Lower lobe of right lung (tissue), 2 donors: ENCODE measurements at regions not wholly inside any gene's neighbourhood (a gene's known extent, or its start where the extent isn't known, plus 50 kb on each side); places are given as distances from the start of the nearest gene placed in this dataset.
"Not testable (repeated sequence)": the region's sequence is repeated elsewhere in the genome, so short reads cannot be mapped to it uniquely, and the experiment has no call there.

ENCODE experiments used
- ATAC-seq, 2 donors: fragments of 200-7000 bp; cut with Tn5 transposase; one replicate each; pipeline ENCODE4 v1.9.1; 2020 to 2022; ENCODE audit warnings: mild to moderate bottlenecking in 2 of 2, moderate library complexity in 2 of 2
- DNase-seq: peaks from one replicate; pipeline ENCODE4 v3.0.0-alpha.2; 2020
- H3K27ac ChIP-seq: fragments of 200-600 bp; one replicate; pipeline ENCODE4 v1.8.0; 2022
- H3K27me3 ChIP-seq: fragments of 200-600 bp; one replicate; pipeline ENCODE4 v1.8.0; 2022; ENCODE audit warnings: low read depth
- H3K36me3 ChIP-seq: fragments of 200-600 bp; one replicate; pipeline ENCODE4 v1.8.0; 2022; ENCODE audit warnings: mild to moderate bottlenecking
- H3K4me1 ChIP-seq: fragments of 200-600 bp; one replicate; pipeline ENCODE4 v1.8.0; 2022
- H3K4me3 ChIP-seq: fragments of 200-600 bp; one replicate; pipeline ENCODE4 v1.8.0; 2022; ENCODE audit warnings: mild to moderate bottlenecking
- H3K9me3 ChIP-seq: fragments of 200-600 bp; one replicate; pipeline ENCODE4 v1.8.0; 2022
- intact Hi-C: fragments of 100-400 bp; cut with DNase I; formaldehyde crosslinking; loops from one replicate; pipeline ENCODE4 v1.11.0; 2022
- TF ChIP-seq, protein P1 (sequence below): fragments of 200-600 bp; IDR thresholded peaks from one replicate; pipeline ENCODE4 v1.8.0; 2022; ENCODE audit warnings: antibody characterized with exemption, mild to moderate bottlenecking
- donor health status: DM: no; HTN: yes; CAD: no; lungs with severe emphysema.

GRCh38 chr7:39758234-39758970 lies 135.0 kb downstream of the RALA start:
- H3K27ac ChIP-seq, result no peak overlapping the region
- DNase-seq (peak; percentile 63), ATAC-seq (peak; percentile 82 to 93)
- H3K4me3 ChIP-seq, result no peak overlapping the region
- intact Hi-C loops, result no loop called here
- TF ChIP-seq, protein P1, sequence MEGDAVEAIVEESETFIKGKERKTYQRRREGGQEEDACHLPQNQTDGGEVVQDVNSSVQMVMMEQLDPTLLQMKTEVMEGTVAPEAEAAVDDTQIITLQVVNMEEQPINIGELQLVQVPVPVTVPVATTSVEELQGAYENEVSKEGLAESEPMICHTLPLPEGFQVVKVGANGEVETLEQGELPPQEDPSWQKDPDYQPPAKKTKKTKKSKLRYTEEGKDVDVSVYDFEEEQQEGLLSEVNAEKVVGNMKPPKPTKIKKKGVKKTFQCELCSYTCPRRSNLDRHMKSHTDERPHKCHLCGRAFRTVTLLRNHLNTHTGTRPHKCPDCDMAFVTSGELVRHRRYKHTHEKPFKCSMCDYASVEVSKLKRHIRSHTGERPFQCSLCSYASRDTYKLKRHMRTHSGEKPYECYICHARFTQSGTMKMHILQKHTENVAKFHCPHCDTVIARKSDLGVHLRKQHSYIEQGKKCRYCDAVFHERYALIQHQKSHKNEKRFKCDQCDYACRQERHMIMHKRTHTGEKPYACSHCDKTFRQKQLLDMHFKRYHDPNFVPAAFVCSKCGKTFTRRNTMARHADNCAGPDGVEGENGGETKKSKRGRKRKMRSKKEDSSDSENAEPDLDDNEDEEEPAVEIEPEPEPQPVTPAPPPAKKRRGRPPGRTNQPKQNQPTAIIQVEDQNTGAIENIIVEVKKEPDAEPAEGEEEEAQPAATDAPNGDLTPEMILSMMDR, result no peak
- no peaks in the 10 kb centered on the region for H3K27me3 ChIP-seq
- H3K9me3 ChIP-seq, result no peaks in the 10 kb centered on the region
- peaks cover 11% of the 10 kb centered on the region for H3K4me1 ChIP-seq
- H3K36me3 ChIP-seq, result no peaks in the 10 kb centered on the region

DNA sequence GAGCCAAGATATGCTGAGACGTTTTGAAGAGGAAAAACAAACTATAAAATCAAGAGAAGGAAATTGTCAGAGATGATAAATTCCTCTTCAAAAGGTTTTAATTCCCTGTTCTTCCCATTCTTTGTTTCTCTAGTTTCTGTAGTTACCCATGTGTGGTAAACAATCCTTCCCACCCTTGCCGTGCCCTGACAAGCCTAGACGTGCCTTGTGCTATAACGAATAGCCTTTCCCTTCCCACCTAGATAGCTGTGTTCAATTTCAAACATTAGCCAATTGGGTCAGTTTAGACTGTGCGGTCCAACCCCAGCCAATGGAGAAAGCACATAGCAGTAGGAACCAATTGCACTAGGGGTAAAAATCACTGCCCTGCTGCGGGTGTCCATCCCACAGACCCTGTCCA lies 138.1 kb downstream of the RALA start:
- H3K27ac ChIP-seq, result no peak overlapping the region
- no peaks in the 10 kb centered on the region for H3K27me3 ChIP-seq
- intact Hi-C loops, result no loop called here
- TF ChIP-seq, protein P1, result no peak
- ATAC-seq (no peak), DNase-seq (no peak)
- no peaks in the 10 kb centered on the region for H3K36me3 ChIP-seq
- no peaks in the 10 kb centered on the region for H3K9me3 ChIP-seq
- H3K4me1 ChIP-seq, result no peaks in the 10 kb centered on the region
- no peak overlapping the region for H3K4me3 ChIP-seq

DNA sequence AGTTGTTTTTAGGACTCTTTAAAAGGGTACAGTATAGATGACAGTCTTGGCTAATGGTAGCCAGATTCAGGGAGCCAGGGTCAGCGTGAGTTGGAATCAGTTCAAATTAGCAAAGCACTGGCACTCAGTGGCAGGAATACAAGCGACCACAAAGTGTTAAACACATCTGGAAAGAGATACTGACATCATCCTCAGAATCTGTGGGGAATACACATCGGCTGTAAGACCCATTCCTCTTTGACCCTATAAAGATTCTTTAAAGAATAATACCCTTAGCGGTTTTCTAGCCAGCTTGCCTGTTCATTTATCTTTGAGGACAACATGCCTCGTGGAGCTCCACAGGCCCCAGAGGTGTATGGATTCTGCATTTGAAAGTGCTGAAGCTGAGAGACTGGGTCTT lies 139.1 kb downstream of the RALA start:
- H3K36me3 ChIP-seq, H3K27ac ChIP-seq, H3K4me1 ChIP-seq, intact Hi-C loops, H3K4me3 ChIP-seq, DNase-seq, ATAC-seq, H3K27me3 ChIP-seq, H3K9me3 ChIP-seq: not testable (repeated sequence)

- H3K27me3 ChIP-seq, H3K4me1 ChIP-seq, H3K4me3 ChIP-seq, H3K27ac ChIP-seq, ATAC-seq, H3K9me3 ChIP-seq, intact Hi-C loops, DNase-seq, H3K36me3 ChIP-seq: not testable (repeated sequence)
Measured at GRCh38 chr7:39762881-39763280, 139.5 kb downstream of the RALA start.

DNA sequence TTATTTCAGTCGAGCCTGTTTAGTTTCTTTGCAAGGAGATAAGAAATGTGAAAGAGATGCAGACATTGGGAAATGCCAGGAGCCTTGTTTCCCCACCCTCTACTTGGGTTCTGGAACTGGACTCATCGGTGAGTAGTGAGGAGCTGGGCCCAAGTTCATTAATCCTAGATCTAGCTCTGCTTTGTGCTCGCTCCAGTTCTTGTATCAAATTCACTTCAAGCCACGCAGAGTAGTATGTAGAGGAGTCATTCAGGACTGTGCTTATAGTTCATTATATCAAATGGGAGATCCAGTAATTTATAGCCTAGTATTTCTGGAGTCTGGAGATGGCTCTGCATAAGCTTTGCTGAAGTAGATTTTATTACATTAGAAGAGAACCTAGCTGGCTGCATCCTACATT lies 142.5 kb downstream of the RALA start:
- DNase-seq, H3K27ac ChIP-seq, H3K27me3 ChIP-seq, H3K4me3 ChIP-seq, H3K4me1 ChIP-seq, H3K9me3 ChIP-seq, ATAC-seq, intact Hi-C loops: not testable (repeated sequence)
- peaks cover 10% of the 10 kb centered on the region for H3K36me3 ChIP-seq

- H3K27ac ChIP-seq, H3K27me3 ChIP-seq, H3K4me1 ChIP-seq, intact Hi-C loops, ATAC-seq, DNase-seq, H3K4me3 ChIP-seq, H3K9me3 ChIP-seq: not testable (repeated sequence)
- peaks cover 10% of the 10 kb centered on the region for H3K36me3 ChIP-seq
Measured at GRCh38 chr7:39768439-39768838, 145.1 kb downstream of the RALA start.

DNA sequence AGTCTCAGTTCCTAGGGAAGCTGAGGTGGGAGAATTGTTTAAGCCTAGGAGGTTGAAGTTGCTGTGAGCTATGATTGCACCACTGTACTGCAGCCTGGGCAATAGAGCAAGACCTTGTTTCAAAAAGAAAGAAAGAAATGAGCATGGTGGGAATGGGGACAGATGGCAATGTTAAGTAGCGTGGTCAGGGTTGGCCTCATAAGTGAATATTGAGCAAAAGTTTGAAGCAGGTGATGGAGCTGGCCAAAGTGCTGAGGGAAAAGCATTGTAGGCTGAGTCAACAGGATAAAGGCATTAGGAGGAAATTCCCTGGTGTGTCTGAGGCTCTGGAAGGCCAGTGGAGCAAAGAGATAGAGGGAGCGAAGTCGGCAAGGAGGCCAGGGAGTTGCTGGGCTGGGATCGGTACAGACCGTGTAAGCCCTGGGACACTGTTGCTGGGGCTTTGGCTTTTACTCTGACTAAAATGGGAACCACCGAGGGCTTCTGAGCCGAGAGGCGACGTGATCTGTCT lies 151.0 kb downstream of the RALA start:
- intact Hi-C loops, H3K27ac ChIP-seq, DNase-seq, H3K9me3 ChIP-seq, H3K4me1 ChIP-seq, H3K27me3 ChIP-seq, H3K36me3 ChIP-seq, ATAC-seq, H3K4me3 ChIP-seq: not testable (repeated sequence)

DNA sequence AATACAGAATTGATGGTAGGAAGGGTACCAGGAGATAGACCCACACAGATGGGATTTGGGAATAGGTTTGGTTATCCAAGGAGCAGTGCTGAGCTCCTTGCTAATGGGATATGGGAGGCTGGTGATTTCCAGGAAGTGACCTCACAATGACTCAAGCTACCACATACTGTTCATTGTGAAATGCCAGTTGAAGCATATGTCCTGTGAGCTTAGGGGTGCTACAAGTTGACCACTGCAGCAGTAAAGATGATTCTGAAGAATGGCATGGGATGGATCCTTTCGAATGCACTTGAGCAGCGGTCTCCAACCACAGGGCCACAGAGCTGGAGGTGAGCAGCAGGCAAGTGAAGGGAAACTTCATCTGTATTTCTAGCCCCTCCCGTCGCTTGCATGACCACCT lies 158.2 kb downstream of the RALA start:
- H3K36me3 ChIP-seq, result peaks cover 17% of the 10 kb centered on the region
- H3K27ac ChIP-seq, H3K9me3 ChIP-seq, DNase-seq, ATAC-seq, H3K4me3 ChIP-seq, intact Hi-C loops, H3K27me3 ChIP-seq, H3K4me1 ChIP-seq: not testable (repeated sequence)

DNA sequence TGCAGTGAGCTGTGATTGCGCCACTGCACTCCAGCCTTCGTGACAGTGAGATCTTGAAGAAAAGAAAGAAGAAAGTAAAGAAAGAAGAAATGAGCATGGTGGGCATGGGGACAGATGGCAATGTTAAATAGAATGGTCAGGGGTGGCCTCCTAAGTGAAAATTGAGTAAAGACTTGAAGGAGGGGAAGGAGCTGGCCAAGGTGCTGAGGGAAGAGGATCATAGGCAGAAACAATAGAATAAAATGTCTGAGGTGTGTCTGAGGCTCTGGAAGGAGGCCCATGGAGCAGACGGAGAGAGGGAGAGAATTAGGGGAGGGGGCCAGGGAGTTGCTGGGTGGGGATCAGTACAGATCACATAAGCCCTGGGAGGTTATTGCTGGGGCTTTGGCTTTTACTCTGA lies 163.1 kb downstream of the RALA start:
- H3K4me1 ChIP-seq, DNase-seq, intact Hi-C loops, H3K4me3 ChIP-seq, ATAC-seq, H3K27ac ChIP-seq, H3K27me3 ChIP-seq, H3K9me3 ChIP-seq: not testable (repeated sequence)
- peaks cover 17% of the 10 kb centered on the region for H3K36me3 ChIP-seq

DNA sequence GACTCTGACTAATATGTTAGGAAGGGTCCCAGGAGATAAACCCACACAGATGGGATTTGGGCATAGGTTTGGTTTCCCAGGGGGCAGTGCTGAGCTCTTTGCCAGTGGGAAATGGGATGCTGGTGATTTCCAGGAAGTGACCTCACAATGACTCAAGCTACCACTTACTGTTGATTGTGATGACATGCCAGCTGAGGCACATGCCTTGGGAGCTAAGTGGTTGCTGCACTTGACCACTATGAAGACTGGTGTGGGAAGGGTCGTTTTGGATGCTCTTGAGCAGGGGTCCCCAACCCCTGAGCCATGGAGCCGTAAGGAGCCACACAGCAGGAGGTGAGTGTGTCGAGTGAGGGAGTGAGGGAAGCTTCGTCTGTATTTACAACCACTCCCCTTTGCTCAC lies 159.0 kb upstream of the CDK13 start:
- H3K27ac ChIP-seq, intact Hi-C loops, DNase-seq, H3K4me1 ChIP-seq, H3K27me3 ChIP-seq, H3K4me3 ChIP-seq, H3K36me3 ChIP-seq, H3K9me3 ChIP-seq, ATAC-seq: not testable (repeated sequence)

GRCh38 chr7:39791911-39792310 lies 158.1 kb upstream of the CDK13 start:
- DNase-seq, ATAC-seq, H3K27ac ChIP-seq, H3K9me3 ChIP-seq, intact Hi-C loops, H3K4me1 ChIP-seq, H3K27me3 ChIP-seq, H3K4me3 ChIP-seq, H3K36me3 ChIP-seq: not testable (repeated sequence)

GRCh38 chr7:39793026-39793425 lies 157.0 kb upstream of the CDK13 start:
- H3K27me3 ChIP-seq, H3K9me3 ChIP-seq, DNase-seq, H3K4me3 ChIP-seq, H3K4me1 ChIP-seq, ATAC-seq, H3K27ac ChIP-seq, H3K36me3 ChIP-seq, intact Hi-C loops: not testable (repeated sequence)
